Fibroblast of mammary gland (primary cell): ENCODE measurements at regions not wholly inside any gene's neighbourhood (a gene's known extent, or its start where the extent isn't known, plus 50 kb on each side); places are given as distances from the start of the nearest gene placed in this dataset.

Experiments
- DNase-seq: peaks from one replicate; pipeline ENCODE4 v3.0.0-alpha.2; 2010; ENCODE audit warnings: low read depth
- H3K4me3 ChIP-seq: 2 replicates; pipeline ENCODE4 v1.5.1; 2011; ENCODE audit warnings: low read depth, mild to moderate bottlenecking, low read length, moderate library complexity; ENCODE audit not compliant: control insufficient read depth
- TF ChIP-seq, protein P1 (sequence below): conservative IDR thresholded peaks from 2 replicates; pipeline ENCODE4 v1.5.1; 2011; ENCODE audit warnings: low read depth, low read length, inconsistent platforms; ENCODE audit not compliant: control insufficient read depth, insufficient read depth

DNA sequence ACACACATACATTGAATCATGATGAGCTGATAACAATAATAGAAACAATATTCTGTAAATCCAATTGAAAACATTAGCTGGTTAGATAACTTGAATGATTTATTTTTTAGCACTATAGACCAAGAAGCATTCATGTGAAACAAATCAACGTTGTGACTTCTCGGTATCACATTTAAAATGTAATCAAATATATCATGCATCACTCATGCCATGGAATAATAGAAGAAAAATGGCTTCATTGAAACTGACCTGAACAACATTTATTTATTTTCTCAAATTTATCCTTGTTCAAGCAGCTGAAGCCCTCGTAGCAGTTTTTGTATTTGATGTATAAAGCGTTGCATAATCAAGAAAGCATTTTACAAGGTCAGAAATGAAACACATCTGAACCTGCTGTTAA, 299.6 kb upstream of the CDH18 start:
- TF ChIP-seq, protein P1, sequence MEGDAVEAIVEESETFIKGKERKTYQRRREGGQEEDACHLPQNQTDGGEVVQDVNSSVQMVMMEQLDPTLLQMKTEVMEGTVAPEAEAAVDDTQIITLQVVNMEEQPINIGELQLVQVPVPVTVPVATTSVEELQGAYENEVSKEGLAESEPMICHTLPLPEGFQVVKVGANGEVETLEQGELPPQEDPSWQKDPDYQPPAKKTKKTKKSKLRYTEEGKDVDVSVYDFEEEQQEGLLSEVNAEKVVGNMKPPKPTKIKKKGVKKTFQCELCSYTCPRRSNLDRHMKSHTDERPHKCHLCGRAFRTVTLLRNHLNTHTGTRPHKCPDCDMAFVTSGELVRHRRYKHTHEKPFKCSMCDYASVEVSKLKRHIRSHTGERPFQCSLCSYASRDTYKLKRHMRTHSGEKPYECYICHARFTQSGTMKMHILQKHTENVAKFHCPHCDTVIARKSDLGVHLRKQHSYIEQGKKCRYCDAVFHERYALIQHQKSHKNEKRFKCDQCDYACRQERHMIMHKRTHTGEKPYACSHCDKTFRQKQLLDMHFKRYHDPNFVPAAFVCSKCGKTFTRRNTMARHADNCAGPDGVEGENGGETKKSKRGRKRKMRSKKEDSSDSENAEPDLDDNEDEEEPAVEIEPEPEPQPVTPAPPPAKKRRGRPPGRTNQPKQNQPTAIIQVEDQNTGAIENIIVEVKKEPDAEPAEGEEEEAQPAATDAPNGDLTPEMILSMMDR: no peak
- H3K4me3 ChIP-seq: no peak overlapping the region
- no peak for DNase-seq

DNA sequence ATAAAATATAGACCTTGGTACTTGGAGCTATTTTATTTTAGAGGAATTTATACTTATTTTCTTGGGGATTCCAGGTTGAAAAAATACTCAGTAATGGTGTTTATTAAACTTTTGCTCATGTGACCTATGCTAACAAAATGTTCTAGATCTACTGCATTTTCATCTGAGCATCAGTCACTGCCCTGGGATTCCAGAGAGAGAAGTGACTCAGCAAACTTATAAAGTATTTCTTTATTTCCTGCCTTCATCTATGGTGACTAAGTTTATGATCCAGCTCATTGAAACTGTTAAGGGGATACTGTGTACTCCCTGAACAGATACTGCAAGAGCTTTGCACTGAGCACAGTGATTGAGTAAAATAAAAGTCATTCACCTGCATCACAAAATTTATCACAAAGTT, 298.5 kb upstream of the CDH18 start:
- DNase-seq: peak; percentile 73
- TF ChIP-seq, protein P1: no peak
- no peak overlapping the region for H3K4me3 ChIP-seq

DNA sequence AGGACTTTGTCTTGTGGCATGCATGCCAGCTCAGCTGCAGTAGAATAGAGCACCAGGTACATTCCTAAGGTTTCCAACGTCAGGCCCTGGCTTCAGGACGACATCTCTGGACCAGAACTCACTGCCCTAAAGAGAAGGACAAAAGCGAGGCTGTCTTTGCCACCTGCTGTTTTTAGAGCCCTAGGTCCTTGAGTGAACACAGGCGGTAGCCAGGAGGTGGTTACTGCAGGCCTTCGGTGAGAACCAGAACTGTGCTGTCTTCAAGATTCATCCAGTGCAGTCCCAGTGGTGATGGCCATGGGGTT, 288.9 kb upstream of the CDH18 start:
- H3K4me3 ChIP-seq: no peak overlapping the region
- TF ChIP-seq, protein P1: no peak
- no peak for DNase-seq

DNA sequence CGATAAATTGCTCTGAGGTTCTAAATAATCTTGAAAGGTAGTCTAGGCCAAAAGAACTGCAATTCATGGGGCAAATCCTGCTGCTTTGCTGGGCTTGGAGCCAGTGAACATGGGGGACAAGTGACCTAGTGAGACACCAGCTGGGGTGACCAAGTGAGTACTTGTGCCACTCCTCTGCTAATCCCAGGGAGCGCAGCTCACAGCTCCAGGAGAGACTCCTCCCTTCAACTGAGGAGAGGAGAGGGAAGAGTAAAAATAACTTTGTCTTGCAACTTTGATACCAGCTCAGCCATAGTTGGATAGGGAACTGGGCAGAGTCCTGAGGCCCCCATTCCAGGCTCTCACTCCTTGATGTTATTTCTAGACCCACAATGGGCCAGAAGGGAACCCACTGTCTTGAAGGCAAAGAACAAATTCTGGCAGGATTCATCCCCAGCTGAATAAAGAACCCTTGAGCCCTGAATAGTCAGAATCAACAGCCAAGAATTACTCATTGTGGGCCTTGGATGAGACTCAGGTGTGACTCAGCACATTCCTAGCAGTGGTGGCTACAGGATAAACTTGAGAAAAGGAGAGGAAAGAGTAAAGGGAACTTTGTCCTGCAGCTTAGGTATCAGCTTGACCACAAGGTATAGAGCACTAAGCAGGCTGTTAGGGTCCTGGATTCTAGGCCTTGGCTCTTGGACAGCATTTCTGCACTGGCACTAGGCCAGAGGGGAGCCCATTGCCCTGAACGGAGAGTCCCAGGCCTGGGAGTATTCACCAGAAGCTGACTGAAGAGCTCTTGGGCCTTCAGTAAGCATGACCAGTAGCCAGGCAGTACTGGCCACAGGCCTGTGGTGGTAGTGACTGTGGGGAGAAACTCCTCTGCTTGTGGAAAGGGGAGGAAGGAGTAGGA, 288.3 kb upstream of the CDH18 start:
- peak; percentile 87 for DNase-seq
- TF ChIP-seq, protein P1: no peak
- no peak overlapping the region for H3K4me3 ChIP-seq

DNA sequence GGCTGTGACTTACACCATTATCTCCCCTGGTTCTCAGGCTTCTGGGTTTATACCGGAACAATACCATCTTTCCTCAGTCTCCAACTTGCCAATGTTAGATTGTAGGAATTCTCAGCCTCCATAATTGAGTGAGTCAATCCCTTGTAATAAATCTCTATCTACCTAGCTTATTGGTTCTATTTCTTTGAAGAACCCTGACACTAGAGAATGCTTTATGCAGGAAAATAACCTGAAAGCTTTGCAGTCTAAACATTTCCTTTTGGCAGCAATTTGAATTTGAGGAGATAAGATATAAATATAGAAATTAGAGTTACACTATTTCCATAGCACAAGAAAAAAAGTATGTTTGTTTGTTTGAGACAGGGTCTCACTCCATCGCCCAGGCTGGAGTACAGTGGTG, 278.1 kb upstream of the CDH18 start:
- no peak for DNase-seq
- TF ChIP-seq, protein P1: no peak
- H3K4me3 ChIP-seq: no peak overlapping the region

DNA sequence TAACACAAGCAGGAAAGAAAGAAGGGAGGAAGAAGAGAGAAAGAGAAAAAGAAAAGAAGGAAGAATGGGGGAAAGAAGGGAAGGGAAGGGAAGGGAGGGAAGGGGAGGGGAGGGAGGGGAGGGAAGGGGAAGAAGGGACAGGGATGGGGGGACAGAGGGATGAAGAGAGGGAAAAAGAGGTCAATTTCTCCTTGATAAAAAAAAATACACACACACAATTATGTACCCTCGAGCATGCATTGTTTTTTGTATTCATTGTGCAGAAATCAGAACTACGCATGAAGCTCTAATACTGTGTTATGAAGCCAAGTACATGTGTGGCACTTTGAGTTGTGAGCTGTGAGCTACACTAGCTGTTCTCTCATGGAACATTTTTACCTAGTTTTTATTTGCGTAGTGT, 274.9 kb upstream of the CDH18 start:
- H3K4me3 ChIP-seq: no peak overlapping the region
- TF ChIP-seq, protein P1: no peak
- DNase-seq: no peak
